ENCODE measurements at regions not wholly inside any gene's neighbourhood (a gene's known extent, or its start where the extent isn't known, plus 50 kb on each side); places are given as distances from the start of the nearest gene placed in this dataset.

GRCh38 chr9:630817-631216, 210.7 kb upstream of the DMRT1 start:
- TF ChIP-seq EP300 (IDR thresholded peaks at IDR 0.05) (no peak), CTCF (IDR thresholded peaks at IDR 0.05) (no peak), HOXB13 (CRISPR knock-in tag; IDR thresholded peaks at IDR 0.05; ENCODE audit: low read depth) (no peak), RFX5 (IDR thresholded peaks at IDR 0.05) (no peak), RCOR1 (IDR thresholded peaks at IDR 0.05; ENCODE audit: low read depth, low read length) (no peak), JUN (IDR thresholded peaks at IDR 0.05) (no peak), HDAC2 (IDR thresholded peaks at IDR 0.05) (no peak), MAFK (IDR thresholded peaks at IDR 0.05; ENCODE audit: partially characterized antibody) (no peak), KDM1A (IDR thresholded peaks at IDR 0.05; ENCODE audit: low read depth) (no peak), RAD21 (conservative IDR thresholded peaks at IDR 0.05 in 1 of 2, IDR thresholded peaks at IDR 0.05 in 1 of 2) (no peak), CBX2 (IDR thresholded peaks at IDR 0.05; ENCODE audit: borderline replicate concordance, low read depth) (no peak), EHMT2 (IDR thresholded peaks at IDR 0.05; ENCODE audit: low read depth) (no peak), POLR2A (IDR thresholded peaks at IDR 0.05; ENCODE audit: low read length) (no peak)

Data from A549 (cell line).